Panc1 (cell line): ENCODE measurements at regions not wholly inside any gene's neighbourhood (a gene's known extent, or its start where the extent isn't known, plus 50 kb on each side); places are given as distances from the start of the nearest gene placed in this dataset.

Experiments used
- ATAC-seq: fragments of 200-7000 bp; cut with Tn5 transposase; 2 replicates; pipeline ENCODE4 v1.9.1; 2020; ENCODE audit warnings: mild to moderate bottlenecking, moderate library complexity
- BruUV-seq: library from RNA; stranded (reverse); fragments of 400-500 nt; replicated peaks from 2 replicates; lab custom pipeline; 2021; lab: Mats Ljungman, UMichigan
- CTCF ChIA-PET: fragments of 300-600 bp; sonication (Branson Sonifier 250); formaldehyde crosslinking; loops from one replicate; lab custom pipeline; 2022; ENCODE audit warnings: antibody characterized with exemption; lab: Charles Lee
- POLR2A ChIA-PET: fragments of 300-600 bp; sonication (Branson Sonifier 250); formaldehyde crosslinking; loops from one replicate; lab custom pipeline; 2022; ENCODE audit warnings: antibody characterized with exemption; lab: Charles Lee
- DNase-seq: peaks from one replicate; pipeline ENCODE4 v3.0.0-alpha.2; 2010; ENCODE audit warnings: low read depth, low spot score
- H3K27ac ChIP-seq: 2 replicates; pipeline ENCODE4 v1.5.1; 2011; ENCODE audit warnings: mild to moderate bottlenecking, low read length, inconsistent platforms
- H3K27me3 ChIP-seq: fragments of 200-500 bp; sonication (Bioruptor generic); 2 replicates; pipeline ENCODE4 v1.6.0; 2014; ENCODE audit warnings: low read length, inconsistent platforms; ENCODE audit not compliant: control insufficient read depth, insufficient read depth
- H3K36me3 ChIP-seq: fragments of 200-500 bp; sonication (Bioruptor generic); 2 replicates; pipeline ENCODE4 v1.5.1; 2014; ENCODE audit warnings: inconsistent platforms, mild to moderate bottlenecking, low read length, moderate library complexity; ENCODE audit not compliant: control insufficient read depth, insufficient read depth
- H3K4me1 ChIP-seq: 2 replicates; pipeline ENCODE4 v1.5.1; 2011; ENCODE audit warnings: inconsistent platforms, mild to moderate bottlenecking, low read length, moderate library complexity; ENCODE audit not compliant: control insufficient read depth, insufficient read depth
- H3K4me3 ChIP-seq, 2 experiments: 2 replicates each; pipeline ENCODE4 v1.5.1; 2011 to 2012; ENCODE audit warnings: low read depth in 2 of 2, low read length in 2 of 2, mild to moderate bottlenecking in 2 of 2, inconsistent platforms in 1 of 2, moderate library complexity in 1 of 2
- H3K9me3 ChIP-seq: fragments of 200-500 bp; sonication (Bioruptor generic); 2 replicates; pipeline ENCODE4 v1.5.1; 2014; ENCODE audit warnings: low read depth, mild to moderate bottlenecking, inconsistent platforms, low read length, moderate library complexity; ENCODE audit not compliant: control insufficient read depth, insufficient read depth
- POLR2AphosphoS5 ChIP-seq: IDR thresholded peaks from 2 replicates; pipeline ENCODE4 v1.6.1; 2012; ENCODE audit warnings: mild to moderate bottlenecking, low read depth, low read length, moderate library complexity
- SIN3A ChIP-seq: IDR thresholded peaks from 2 replicates; pipeline ENCODE4 v1.6.1; 2012; ENCODE audit warnings: low read depth, mild to moderate bottlenecking, low read length, moderate library complexity, borderline replicate concordance; ENCODE audit not compliant: insufficient read depth
- TCF7L2 ChIP-seq: IDR thresholded peaks from 2 replicates; pipeline ENCODE4 v1.6.1; 2011; ENCODE audit warnings: mild to moderate bottlenecking, low read depth, low read length, inconsistent platforms
- in situ Hi-C: cut with HindIII; loops from 2 replicates; pipeline ENCODE4 v1.10.0; 2016; ENCODE audit warnings: low sequenced_read_pairs, low pct_unique_long_range_greater_than_20kb
- intact Hi-C: fragments of 100-400 bp; cut with micrococcal nuclease; formaldehyde crosslinking; loops from one replicate; pipeline ENCODE4 v1.10.0; 2022; ENCODE audit not compliant: unreplicated experiment
- TF ChIP-seq, protein P1 (sequence below): fragments of 450-650 bp; IDR thresholded peaks from 2 replicates; pipeline ENCODE4 v1.5.1; 2017; ENCODE audit warnings: mild to moderate bottlenecking
- TF ChIP-seq, protein P2 (sequence below), 2 experiments: IDR thresholded peaks; 2 replicates each; pipeline ENCODE4 v1.6.1; 2011 to 2012; ENCODE audit warnings: low read depth in 2 of 2, control low read depth in 1 of 2, low read length in 1 of 2, mild to moderate bottlenecking in 1 of 2, moderate library complexity in 1 of 2; ENCODE audit not compliant: insufficient read depth in 1 of 2

DNA sequence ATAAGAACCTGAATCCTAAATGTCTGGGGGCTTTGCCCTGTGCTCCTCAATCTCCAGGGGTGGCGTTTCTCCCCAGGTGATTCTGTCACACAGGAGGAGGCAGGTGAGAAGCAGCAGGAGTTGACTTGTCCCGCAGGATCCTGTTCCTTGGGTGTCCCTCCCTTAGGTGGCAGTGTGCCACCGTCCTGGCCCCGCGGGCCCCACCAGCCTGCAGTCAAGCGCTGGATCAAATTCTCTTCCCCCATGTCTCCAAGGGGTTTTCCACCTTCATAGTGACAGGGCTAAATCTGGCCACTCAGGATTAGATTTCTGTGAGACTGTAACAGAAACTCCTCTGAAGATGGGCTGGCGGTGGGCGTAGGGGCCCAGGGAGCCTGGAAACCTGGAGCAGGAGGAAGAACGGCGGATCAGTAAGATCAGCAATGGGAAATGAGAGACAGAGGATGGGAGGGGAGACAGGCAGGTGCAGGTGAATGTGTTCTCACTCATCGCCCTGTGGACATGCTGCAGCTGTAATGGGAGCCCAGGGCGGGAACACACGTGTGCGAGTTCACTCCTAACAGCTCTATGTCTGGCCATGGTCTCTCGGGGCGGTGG is 329.2 kb upstream of the COBL start:
- no peak for DNase-seq
- Histone ChIP-seq H3K4me1 (no peaks in the 10 kb centered on the region), H3K36me3 (no peaks in the 10 kb centered on the region), H3K4me3 (no peak overlapping the region), H3K9me3 (no peaks in the 10 kb centered on the region), H3K27ac (no peak overlapping the region), H3K27me3 (no peaks in the 10 kb centered on the region)
- intact Hi-C loops (no loop called here), in situ Hi-C loops (no loop called here)
- no TSS peak for BruUV-seq
- TF ChIP-seq SIN3A (no peak), POLR2AphosphoS5 (no peak)
- TF ChIP-seq, protein P1, sequence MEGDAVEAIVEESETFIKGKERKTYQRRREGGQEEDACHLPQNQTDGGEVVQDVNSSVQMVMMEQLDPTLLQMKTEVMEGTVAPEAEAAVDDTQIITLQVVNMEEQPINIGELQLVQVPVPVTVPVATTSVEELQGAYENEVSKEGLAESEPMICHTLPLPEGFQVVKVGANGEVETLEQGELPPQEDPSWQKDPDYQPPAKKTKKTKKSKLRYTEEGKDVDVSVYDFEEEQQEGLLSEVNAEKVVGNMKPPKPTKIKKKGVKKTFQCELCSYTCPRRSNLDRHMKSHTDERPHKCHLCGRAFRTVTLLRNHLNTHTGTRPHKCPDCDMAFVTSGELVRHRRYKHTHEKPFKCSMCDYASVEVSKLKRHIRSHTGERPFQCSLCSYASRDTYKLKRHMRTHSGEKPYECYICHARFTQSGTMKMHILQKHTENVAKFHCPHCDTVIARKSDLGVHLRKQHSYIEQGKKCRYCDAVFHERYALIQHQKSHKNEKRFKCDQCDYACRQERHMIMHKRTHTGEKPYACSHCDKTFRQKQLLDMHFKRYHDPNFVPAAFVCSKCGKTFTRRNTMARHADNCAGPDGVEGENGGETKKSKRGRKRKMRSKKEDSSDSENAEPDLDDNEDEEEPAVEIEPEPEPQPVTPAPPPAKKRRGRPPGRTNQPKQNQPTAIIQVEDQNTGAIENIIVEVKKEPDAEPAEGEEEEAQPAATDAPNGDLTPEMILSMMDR, result no peak
- ChIA-PET CTCF (no interaction called here), POLR2A (interaction anchor here (0.7 kb wide), 1 partner anchor 130 kb away, joined by 11 read pairs; no protein-coding TSS in a partner anchor)
- ATAC-seq, result no peak

DNA sequence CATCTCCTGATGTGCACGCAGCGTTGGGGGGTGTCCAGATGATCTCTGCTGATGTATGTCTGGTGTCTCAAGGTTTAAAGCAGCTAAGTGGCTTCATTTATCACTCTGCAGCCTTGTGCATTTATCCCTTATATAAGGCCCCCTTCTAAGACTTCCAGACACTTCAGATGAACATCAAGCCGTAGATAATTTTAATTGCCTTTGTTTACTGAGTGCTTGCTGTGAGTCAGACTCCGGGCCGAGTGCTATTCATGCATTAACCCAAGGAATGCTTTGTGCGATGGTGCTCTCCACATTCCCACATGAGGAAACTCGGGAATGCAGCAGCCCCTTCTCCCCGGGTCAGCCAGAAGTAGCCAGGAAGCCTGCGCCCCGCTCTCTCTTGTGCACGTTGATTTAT is 328.6 kb upstream of the COBL start:
- BruUV-seq, result no TSS peak
- no peaks in the 10 kb centered on the region for H3K27me3 ChIP-seq
- in situ Hi-C loops, result no loop called here

More for the DNA sequence above, 328.6 kb upstream of the COBL start:
- TF ChIP-seq TCF7L2 (no peak), POLR2AphosphoS5 (no peak), SIN3A (no peak)
- TF ChIP-seq, protein P1, result no peak
- TF ChIP-seq, protein P2, sequence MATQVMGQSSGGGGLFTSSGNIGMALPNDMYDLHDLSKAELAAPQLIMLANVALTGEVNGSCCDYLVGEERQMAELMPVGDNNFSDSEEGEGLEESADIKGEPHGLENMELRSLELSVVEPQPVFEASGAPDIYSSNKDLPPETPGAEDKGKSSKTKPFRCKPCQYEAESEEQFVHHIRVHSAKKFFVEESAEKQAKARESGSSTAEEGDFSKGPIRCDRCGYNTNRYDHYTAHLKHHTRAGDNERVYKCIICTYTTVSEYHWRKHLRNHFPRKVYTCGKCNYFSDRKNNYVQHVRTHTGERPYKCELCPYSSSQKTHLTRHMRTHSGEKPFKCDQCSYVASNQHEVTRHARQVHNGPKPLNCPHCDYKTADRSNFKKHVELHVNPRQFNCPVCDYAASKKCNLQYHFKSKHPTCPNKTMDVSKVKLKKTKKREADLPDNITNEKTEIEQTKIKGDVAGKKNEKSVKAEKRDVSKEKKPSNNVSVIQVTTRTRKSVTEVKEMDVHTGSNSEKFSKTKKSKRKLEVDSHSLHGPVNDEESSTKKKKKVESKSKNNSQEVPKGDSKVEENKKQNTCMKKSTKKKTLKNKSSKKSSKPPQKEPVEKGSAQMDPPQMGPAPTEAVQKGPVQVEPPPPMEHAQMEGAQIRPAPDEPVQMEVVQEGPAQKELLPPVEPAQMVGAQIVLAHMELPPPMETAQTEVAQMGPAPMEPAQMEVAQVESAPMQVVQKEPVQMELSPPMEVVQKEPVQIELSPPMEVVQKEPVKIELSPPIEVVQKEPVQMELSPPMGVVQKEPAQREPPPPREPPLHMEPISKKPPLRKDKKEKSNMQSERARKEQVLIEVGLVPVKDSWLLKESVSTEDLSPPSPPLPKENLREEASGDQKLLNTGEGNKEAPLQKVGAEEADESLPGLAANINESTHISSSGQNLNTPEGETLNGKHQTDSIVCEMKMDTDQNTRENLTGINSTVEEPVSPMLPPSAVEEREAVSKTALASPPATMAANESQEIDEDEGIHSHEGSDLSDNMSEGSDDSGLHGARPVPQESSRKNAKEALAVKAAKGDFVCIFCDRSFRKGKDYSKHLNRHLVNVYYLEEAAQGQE (IDR thresholded peaks at IDR 0.05; ENCODE audit: insufficient read depth in 1 of 2, low read depth in 2 of 2, low read length in 1 of 2), result no peak
- Histone ChIP-seq H3K9me3 (no peaks in the 10 kb centered on the region), H3K4me1 (no peaks in the 10 kb centered on the region), H3K36me3 (no peaks in the 10 kb centered on the region), H3K27ac (no peak overlapping the region), H3K4me3 (no peak overlapping the region)
- ChIA-PET POLR2A (no interaction called here), CTCF (no interaction called here)
- intact Hi-C loops, result no loop called here
- DNase-seq, result no peak
- ATAC-seq, result no peak
